CD4-positive, alpha-beta T cell treated with Interleukin-21 for 1 hour (primary cell): ENCODE measurements at regions not wholly inside any gene's neighbourhood (a gene's known extent, or its start where the extent isn't known, plus 50 kb on each side); places are given as distances from the start of the nearest gene placed in this dataset.
"Not testable (repeated sequence)": the region's sequence is repeated elsewhere in the genome, so short reads cannot be mapped to it uniquely, and the experiment has no call there.

ENCODE experiments used
- DNase-seq: peaks from one replicate; pipeline ENCODE4 v3.0.0-alpha.2; 2020

GRCh38 chr13:81194362-81194761 lies 853.4 kb upstream of the SPRY2 start:
- no peak for DNase-seq

GRCh38 chr13:81184556-81185265 lies 843.8 kb upstream of the SPRY2 start:
- DNase-seq: no peak

- no peak for DNase-seq
These were observed 831.7 kb upstream of the SPRY2 start for GRCh38 chr13:81172603-81173002.

GRCh38 chr13:81171065-81171647 lies 830.2 kb upstream of the SPRY2 start:
- no peak for DNase-seq

- DNase-seq: not testable (repeated sequence)
These were observed 822.9 kb upstream of the SPRY2 start for GRCh38 chr13:81163823-81164222.

- no peak for DNase-seq
These were observed 812.6 kb upstream of the SPRY2 start for GRCh38 chr13:81153478-81153877.

GRCh38 chr13:81148822-81149221 lies 807.9 kb upstream of the SPRY2 start:
- no peak for DNase-seq

- not testable (repeated sequence) for DNase-seq
These were observed 805.6 kb upstream of the SPRY2 start for GRCh38 chr13:81146576-81146975.

- no peak for DNase-seq
These were observed 801.5 kb upstream of the SPRY2 start for GRCh38 chr13:81142306-81142999.

- no peak for DNase-seq
These were observed 799.7 kb upstream of the SPRY2 start for GRCh38 chr13:81140675-81141074.

- no peak for DNase-seq
These were observed 799.1 kb upstream of the SPRY2 start for GRCh38 chr13:81139987-81140386.

GRCh38 chr13:81138353-81138980 lies 797.5 kb upstream of the SPRY2 start:
- DNase-seq: no peak

GRCh38 chr13:81133066-81133465 lies 792.1 kb upstream of the SPRY2 start:
- no peak for DNase-seq

GRCh38 chr13:81117416-81117815 lies 776.5 kb upstream of the SPRY2 start:
- DNase-seq: no peak

- DNase-seq: no peak
These were observed 775.7 kb upstream of the SPRY2 start for GRCh38 chr13:81116461-81117282.

- DNase-seq: no peak
These were observed 768.1 kb upstream of the SPRY2 start for GRCh38 chr13:81109026-81109425.

- DNase-seq: no peak
These were observed 765.4 kb upstream of the SPRY2 start for GRCh38 chr13:81106348-81106747.

- DNase-seq: no peak
These were observed 763.2 kb upstream of the SPRY2 start for GRCh38 chr13:81104035-81104715.

GRCh38 chr13:81102066-81102465 lies 761.1 kb upstream of the SPRY2 start:
- DNase-seq: not testable (repeated sequence)

GRCh38 chr13:81089371-81090157 lies 748.6 kb upstream of the SPRY2 start:
- no peak for DNase-seq

GRCh38 chr13:81080911-81081454 lies 740.1 kb upstream of the SPRY2 start:
- no peak for DNase-seq
